K562 (cell line): ENCODE measurements at regions not wholly inside any gene's neighbourhood (a gene's known extent, or its start where the extent isn't known, plus 50 kb on each side); places are given as distances from the start of the nearest gene placed in this dataset.

Experiments
- CUX1 ChIP-seq: fragments of 200-800 bp; sonication (Bioruptor generic); IDR thresholded peaks from 2 replicates; pipeline ENCODE4 v1.6.1; 2016; ENCODE audit warnings: missing genetic modification characterization, missing compliant biosample characterization
- DPF2 ChIP-seq: fragments of 450-650 bp; IDR thresholded peaks from 2 replicates; pipeline ENCODE4 v1.6.1; 2016
- EZH2 ChIP-seq: IDR thresholded peaks from 2 replicates; pipeline ENCODE4 v1.6.1; 2012; ENCODE audit warnings: low read depth, mild to moderate bottlenecking, inconsistent platforms, low read length, borderline replicate concordance
- PATZ1 ChIP-seq: fragments of 250-450 bp; sonication (Bioruptor Pico); IDR thresholded peaks from 2 replicates; pipeline ENCODE4 v1.5.0; 2020; ENCODE audit warnings: mild to moderate bottlenecking, borderline replicate concordance
- RBM39 ChIP-seq: fragments of 200-400 bp; formaldehyde crosslinking; optimal IDR thresholded peaks from 2 replicates; pipeline ENCODE3; 2018; ENCODE audit warnings: low read depth, low read length
- ZKSCAN3 ChIP-seq: fragments of 250-450 bp; sonication (Bioruptor Pico); IDR thresholded peaks from 2 replicates; pipeline ENCODE4 v1.4.0; 2020

- TF ChIP-seq CUX1 (CRISPR knock-in tag) (no peak), EZH2 (no peak), DPF2 (no peak), RBM39 (no peak), ZKSCAN3 (CRISPR knock-in tag) (no peak), PATZ1 (CRISPR knock-in tag) (no peak)
These were observed 70.5 kb upstream of the HGFAC start (continued) for GRCh38 chr4:3371033-3372001.
